ENCODE measurements at regions not wholly inside any gene's neighbourhood (a gene's known extent, or its start where the extent isn't known, plus 50 kb on each side); places are given as distances from the start of the nearest gene placed in this dataset.

DNA sequence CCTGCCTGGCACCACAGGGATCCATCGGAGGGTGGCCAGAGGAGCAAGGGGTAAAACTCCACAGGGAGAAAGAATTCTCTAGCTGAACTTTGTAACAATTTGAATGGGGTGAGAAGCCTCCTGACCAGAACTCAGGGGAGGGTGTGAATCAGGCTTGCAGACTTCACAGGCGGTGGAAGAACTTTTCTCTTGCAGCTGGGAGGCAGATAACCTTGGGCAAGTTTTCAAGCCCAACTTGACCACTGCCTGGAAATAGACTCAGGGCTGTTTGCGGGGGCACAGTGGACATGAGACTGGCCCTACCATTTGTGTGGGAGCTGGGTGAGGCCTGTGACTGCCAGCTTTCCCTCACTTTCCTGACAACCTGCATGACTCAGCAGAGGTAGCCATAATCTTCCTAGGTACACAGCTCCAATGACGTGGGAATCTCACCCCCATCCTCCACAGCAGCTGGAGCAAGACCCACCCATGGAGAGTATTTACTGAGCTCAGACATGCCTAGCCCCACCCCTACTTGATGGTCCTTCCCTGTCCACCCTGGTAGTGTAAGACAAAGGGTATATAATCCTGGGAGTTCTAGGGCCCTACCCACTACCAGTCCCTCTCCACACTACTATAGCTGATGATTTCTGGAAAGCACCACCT is 210.0 kb upstream of the AGTR2 start:
- H3K4me1 ChIP-seq (ENCODE audit: insufficient read depth, low read length, poor library complexity, severe bottlenecking) = no peaks in the 10 kb centered on the region
- no peak overlapping the region for H3K4me3 ChIP-seq (ENCODE audit: low read depth, low read length, poor library complexity, severe bottlenecking)
- CTCF ChIA-PET = no interaction called here
- H3K9me3 ChIP-seq (ENCODE audit: low read depth, low read length, poor library complexity, severe bottlenecking) = no peaks in the 10 kb centered on the region
- H3K27ac ChIP-seq (ENCODE audit: low read depth, low read length, poor library complexity, severe bottlenecking) = no peak overlapping the region
- BruUV-seq (replicated peaks) = no TSS peak
- POLR2A ChIA-PET (ENCODE audit: low non-redundant PET) = no interaction called here
- TF ChIP-seq, protein P1, sequence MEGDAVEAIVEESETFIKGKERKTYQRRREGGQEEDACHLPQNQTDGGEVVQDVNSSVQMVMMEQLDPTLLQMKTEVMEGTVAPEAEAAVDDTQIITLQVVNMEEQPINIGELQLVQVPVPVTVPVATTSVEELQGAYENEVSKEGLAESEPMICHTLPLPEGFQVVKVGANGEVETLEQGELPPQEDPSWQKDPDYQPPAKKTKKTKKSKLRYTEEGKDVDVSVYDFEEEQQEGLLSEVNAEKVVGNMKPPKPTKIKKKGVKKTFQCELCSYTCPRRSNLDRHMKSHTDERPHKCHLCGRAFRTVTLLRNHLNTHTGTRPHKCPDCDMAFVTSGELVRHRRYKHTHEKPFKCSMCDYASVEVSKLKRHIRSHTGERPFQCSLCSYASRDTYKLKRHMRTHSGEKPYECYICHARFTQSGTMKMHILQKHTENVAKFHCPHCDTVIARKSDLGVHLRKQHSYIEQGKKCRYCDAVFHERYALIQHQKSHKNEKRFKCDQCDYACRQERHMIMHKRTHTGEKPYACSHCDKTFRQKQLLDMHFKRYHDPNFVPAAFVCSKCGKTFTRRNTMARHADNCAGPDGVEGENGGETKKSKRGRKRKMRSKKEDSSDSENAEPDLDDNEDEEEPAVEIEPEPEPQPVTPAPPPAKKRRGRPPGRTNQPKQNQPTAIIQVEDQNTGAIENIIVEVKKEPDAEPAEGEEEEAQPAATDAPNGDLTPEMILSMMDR (conservative IDR thresholded peaks at IDR 0.05; ENCODE audit: low read depth, low read length) = no peak
- TF ChIP-seq EZH2 (IDR thresholded peaks at IDR 0.05; ENCODE audit: borderline replicate concordance, low read depth, low read length, poor library complexity, severe bottlenecking) = no peak
- intact Hi-C loops (cut with micrococcal nuclease; ENCODE audit: unreplicated experiment) = no loop called here
- no peaks in the 10 kb centered on the region for H3K36me3 ChIP-seq (ENCODE audit: insufficient read depth, low read length, poor library complexity, severe bottlenecking)
- no peak for DNase-seq (ENCODE audit: low spot score)
- H3K27me3 ChIP-seq (replicated peaks; ENCODE audit: insufficient read depth, low read depth, low read length, poor library complexity) = peaks cover 6% of the 10 kb centered on the region

- CTCF ChIA-PET = no interaction called here
- no peak overlapping the region for H3K4me3 ChIP-seq (ENCODE audit: low read depth, low read length, poor library complexity, severe bottlenecking)
- no peak overlapping the region for H3K27ac ChIP-seq (ENCODE audit: low read depth, low read length, poor library complexity, severe bottlenecking)
Measured at GRCh38 chrX:115966920-115967319, 203.6 kb upstream of the AGTR2 start.

DNA sequence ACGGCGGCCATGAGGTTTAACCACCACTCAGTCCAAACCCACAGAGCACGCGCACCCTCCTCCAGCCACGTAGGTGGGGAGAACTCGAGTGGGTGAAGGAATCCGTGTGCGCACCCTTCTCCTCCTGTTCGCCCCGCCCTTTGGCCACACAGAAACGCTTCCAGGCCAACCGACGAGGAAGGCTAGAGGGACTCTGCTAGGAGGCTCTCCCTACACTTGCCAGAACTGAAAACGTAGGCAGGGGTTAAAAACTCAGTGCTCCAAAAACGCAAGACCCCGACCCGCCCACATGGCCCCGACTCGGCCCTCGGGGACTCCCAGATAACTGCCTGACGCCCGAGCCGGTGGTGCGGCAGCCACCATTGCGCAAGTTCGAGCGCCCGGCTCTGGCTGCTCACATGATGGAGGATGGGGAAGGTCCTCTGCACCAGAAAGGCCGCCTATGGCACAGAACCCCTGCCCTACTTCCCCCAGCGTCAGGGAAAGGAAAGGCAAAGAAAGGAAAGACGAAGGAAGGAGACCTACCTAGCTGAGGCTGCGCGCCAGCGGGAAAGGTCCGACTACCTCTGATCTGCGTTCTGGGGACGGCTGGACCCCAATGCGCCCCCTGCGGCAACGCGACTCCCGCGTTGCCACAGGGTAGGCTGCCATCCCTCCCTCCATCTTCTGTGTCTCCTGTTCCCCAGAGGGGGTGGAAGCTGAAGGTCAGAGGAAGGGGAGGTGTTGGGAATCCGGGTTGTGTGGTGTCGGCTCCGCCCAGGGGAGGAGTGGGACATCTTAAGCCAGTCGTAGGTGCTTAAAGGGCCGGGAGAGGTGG is 201.9 kb upstream of the AGTR2 start:
- peaks cover 48% of the 10 kb centered on the region for H3K27me3 ChIP-seq (replicated peaks; ENCODE audit: insufficient read depth, low read depth, low read length, poor library complexity)
- TF ChIP-seq, protein P1 (conservative IDR thresholded peaks at IDR 0.05; ENCODE audit: low read depth, low read length) = no peak
- no peak for TF ChIP-seq EZH2 (IDR thresholded peaks at IDR 0.05; ENCODE audit: borderline replicate concordance, low read depth, low read length, poor library complexity, severe bottlenecking)
- H3K9me3 ChIP-seq (ENCODE audit: low read depth, low read length, poor library complexity, severe bottlenecking) = no peaks in the 10 kb centered on the region
- intact Hi-C loops (cut with micrococcal nuclease; ENCODE audit: unreplicated experiment) = no loop called here
- no peak overlapping the region for H3K27ac ChIP-seq (ENCODE audit: low read depth, low read length, poor library complexity, severe bottlenecking)
- no peaks in the 10 kb centered on the region for H3K4me1 ChIP-seq (ENCODE audit: insufficient read depth, low read length, poor library complexity, severe bottlenecking)
- no peaks in the 10 kb centered on the region for H3K36me3 ChIP-seq (ENCODE audit: insufficient read depth, low read length, poor library complexity, severe bottlenecking)
- no peak overlapping the region for H3K4me3 ChIP-seq (ENCODE audit: low read depth, low read length, poor library complexity, severe bottlenecking)
- no TSS peak for BruUV-seq (replicated peaks)
- DNase-seq (ENCODE audit: low spot score) = no peak
- ChIA-PET POLR2A (ENCODE audit: low non-redundant PET) (no interaction called here), CTCF (no interaction called here)

More at GRCh38 chrX:115966920-115967319, 203.6 kb upstream of the AGTR2 start:
- BruUV-seq (replicated peaks) = no TSS peak
- DNase-seq (ENCODE audit: low spot score) = no peak
- Histone ChIP-seq H3K27me3 (replicated peaks; ENCODE audit: insufficient read depth, low read depth, low read length, poor library complexity) (peaks cover 51% of the 10 kb centered on the region), H3K9me3 (ENCODE audit: low read depth, low read length, poor library complexity, severe bottlenecking) (no peaks in the 10 kb centered on the region), H3K4me1 (ENCODE audit: insufficient read depth, low read length, poor library complexity, severe bottlenecking) (no peaks in the 10 kb centered on the region), H3K36me3 (ENCODE audit: insufficient read depth, low read length, poor library complexity, severe bottlenecking) (no peaks in the 10 kb centered on the region)
- intact Hi-C loops (cut with micrococcal nuclease; ENCODE audit: unreplicated experiment) = no loop called here
- POLR2A ChIA-PET (ENCODE audit: low non-redundant PET) = no interaction called here
- TF ChIP-seq EZH2 (IDR thresholded peaks at IDR 0.05; ENCODE audit: borderline replicate concordance, low read depth, low read length, poor library complexity, severe bottlenecking) = no peak
- TF ChIP-seq, protein P1 (conservative IDR thresholded peaks at IDR 0.05; ENCODE audit: low read depth, low read length) = no peak

All from A673 (cell line).